Fibroblast of lung (primary cell): ENCODE measurements at regions not wholly inside any gene's neighbourhood (a gene's known extent, or its start where the extent isn't known, plus 50 kb on each side); places are given as distances from the start of the nearest gene placed in this dataset.

ENCODE experiments used
- DNase-seq, 2 donors: peaks; one replicate each; pipeline versions ENCODE4 v3.0.0 to v3.0.0-alpha.2; 2010; ENCODE audit warnings: low read depth in 2 of 2
- H2AFZ ChIP-seq: 2 replicates; pipeline ENCODE4 v1.5.1; 2012; ENCODE audit warnings: low read length, control low read depth, inconsistent platforms
- H3K27ac ChIP-seq: 2 replicates; pipeline ENCODE4 v1.5.1; 2011; ENCODE audit warnings: low read length, control low read depth; ENCODE audit not compliant: insufficient read depth
- H3K27me3 ChIP-seq: 2 replicates; pipeline ENCODE4 v1.5.1; 2011; ENCODE audit warnings: mild to moderate bottlenecking, low read length; ENCODE audit not compliant: control insufficient read depth, insufficient read depth
- H3K36me3 ChIP-seq: 2 replicates; pipeline ENCODE4 v1.5.1; 2011; ENCODE audit warnings: low read length; ENCODE audit not compliant: control insufficient read depth, insufficient read depth
- H3K4me1 ChIP-seq: 2 replicates; pipeline ENCODE4 v1.5.1; 2011; ENCODE audit warnings: low read length; ENCODE audit not compliant: control insufficient read depth, insufficient read depth; ENCODE audit errors: extremely low read depth
- H3K4me2 ChIP-seq: 2 replicates; pipeline ENCODE4 v1.5.1; 2011; ENCODE audit warnings: low read length, control low read depth; ENCODE audit not compliant: insufficient read depth; ENCODE audit errors: extremely low read depth
- H3K4me3 ChIP-seq, 4 experiments: fragments of 200-600 bp in 1 of 4; sonication (generic) in 1 of 4; replicated peaks in 1 of 4; 2 replicates each; pipeline ENCODE4 v1.5.1; 2011 to 2016; ENCODE audit warnings: low read length in 4 of 4, low read depth in 3 of 4, mild to moderate bottlenecking in 3 of 4, control low read depth in 2 of 4, inconsistent platforms in 1 of 4, mixed read lengths in 1 of 4; ENCODE audit not compliant: insufficient read depth in 1 of 4; ENCODE audit errors: control extremely low read depth in 1 of 4
- H3K79me2 ChIP-seq: 2 replicates; pipeline ENCODE4 v1.5.1; 2012; ENCODE audit warnings: mild to moderate bottlenecking, low read length, inconsistent platforms; ENCODE audit not compliant: control insufficient read depth, insufficient read depth
- H3K9ac ChIP-seq: 2 replicates; pipeline ENCODE4 v1.5.1; 2011; ENCODE audit warnings: mild to moderate bottlenecking, low read length, control low read depth; ENCODE audit not compliant: insufficient read depth
- H3K9me3 ChIP-seq: 2 replicates; pipeline ENCODE4 v1.5.1; 2012; ENCODE audit warnings: low read depth, low read length; ENCODE audit not compliant: control insufficient read depth, insufficient read depth
- H4K20me1 ChIP-seq: 2 replicates; pipeline ENCODE4 v1.5.1; 2011; ENCODE audit warnings: low read length; ENCODE audit not compliant: control insufficient read depth, insufficient read depth; ENCODE audit errors: extremely low read depth
- EZH2 ChIP-seq: IDR thresholded peaks from 2 replicates; pipeline ENCODE4 v1.5.1; 2012; ENCODE audit warnings: low read length, control low read depth, mild to moderate bottlenecking; ENCODE audit errors: missing control alignments
- TF ChIP-seq, protein P1 (sequence below), 2 donors: IDR thresholded peaks in 1 of 2; conservative IDR thresholded peaks in 1 of 2; 1 replicate in 1 of 2; 2 replicates in 1 of 2; pipeline ENCODE4 v1.5.1; 2011 to 2012; ENCODE audit warnings: low read length in 2 of 2, control low read depth in 1 of 2, inconsistent platforms in 1 of 2, low read depth in 1 of 2, mild to moderate bottlenecking in 1 of 2

DNA sequence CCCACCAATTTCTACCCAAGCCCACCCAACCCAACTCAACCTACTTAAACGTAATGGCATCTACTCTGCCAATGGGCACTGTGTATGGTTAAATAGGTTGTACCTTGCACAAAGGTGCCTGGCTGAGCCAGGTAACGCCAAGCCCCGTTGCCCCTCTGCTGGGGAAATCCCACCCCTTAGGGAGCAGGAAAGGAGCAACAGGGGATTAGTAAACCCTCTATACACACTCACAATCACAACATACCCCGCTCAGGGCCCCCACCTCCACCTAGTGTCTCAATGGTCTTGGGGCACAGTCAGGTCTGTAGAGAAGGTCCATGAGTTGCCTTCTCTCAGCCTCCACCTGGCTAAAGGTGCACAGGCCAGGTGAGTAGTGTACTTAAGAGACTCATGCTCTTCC is 74.3 kb upstream of the PCBD1 start:
- DNase-seq = no peak
- Histone ChIP-seq H2AFZ (no peak overlapping the region), H3K4me2 (no peak overlapping the region), H3K9me3 (no peaks in the 10 kb centered on the region), H3K4me3 (no peak overlapping the region), H3K79me2 (no peaks in the 10 kb centered on the region), H3K4me1 (no peaks in the 10 kb centered on the region), H3K9ac (no peak overlapping the region), H3K36me3 (no peaks in the 10 kb centered on the region), H3K27ac (no peak overlapping the region), H3K27me3 (no peaks in the 10 kb centered on the region), H4K20me1 (no peaks in the 10 kb centered on the region)
- TF ChIP-seq, protein P1, sequence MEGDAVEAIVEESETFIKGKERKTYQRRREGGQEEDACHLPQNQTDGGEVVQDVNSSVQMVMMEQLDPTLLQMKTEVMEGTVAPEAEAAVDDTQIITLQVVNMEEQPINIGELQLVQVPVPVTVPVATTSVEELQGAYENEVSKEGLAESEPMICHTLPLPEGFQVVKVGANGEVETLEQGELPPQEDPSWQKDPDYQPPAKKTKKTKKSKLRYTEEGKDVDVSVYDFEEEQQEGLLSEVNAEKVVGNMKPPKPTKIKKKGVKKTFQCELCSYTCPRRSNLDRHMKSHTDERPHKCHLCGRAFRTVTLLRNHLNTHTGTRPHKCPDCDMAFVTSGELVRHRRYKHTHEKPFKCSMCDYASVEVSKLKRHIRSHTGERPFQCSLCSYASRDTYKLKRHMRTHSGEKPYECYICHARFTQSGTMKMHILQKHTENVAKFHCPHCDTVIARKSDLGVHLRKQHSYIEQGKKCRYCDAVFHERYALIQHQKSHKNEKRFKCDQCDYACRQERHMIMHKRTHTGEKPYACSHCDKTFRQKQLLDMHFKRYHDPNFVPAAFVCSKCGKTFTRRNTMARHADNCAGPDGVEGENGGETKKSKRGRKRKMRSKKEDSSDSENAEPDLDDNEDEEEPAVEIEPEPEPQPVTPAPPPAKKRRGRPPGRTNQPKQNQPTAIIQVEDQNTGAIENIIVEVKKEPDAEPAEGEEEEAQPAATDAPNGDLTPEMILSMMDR (conservative IDR thresholded peaks at IDR 0.05 in 1 of 2, IDR thresholded peaks at IDR 0.05 in 1 of 2; ENCODE audit: low read depth in 1 of 2, low read length in 2 of 2) = no peak
- no peak for TF ChIP-seq EZH2

DNA sequence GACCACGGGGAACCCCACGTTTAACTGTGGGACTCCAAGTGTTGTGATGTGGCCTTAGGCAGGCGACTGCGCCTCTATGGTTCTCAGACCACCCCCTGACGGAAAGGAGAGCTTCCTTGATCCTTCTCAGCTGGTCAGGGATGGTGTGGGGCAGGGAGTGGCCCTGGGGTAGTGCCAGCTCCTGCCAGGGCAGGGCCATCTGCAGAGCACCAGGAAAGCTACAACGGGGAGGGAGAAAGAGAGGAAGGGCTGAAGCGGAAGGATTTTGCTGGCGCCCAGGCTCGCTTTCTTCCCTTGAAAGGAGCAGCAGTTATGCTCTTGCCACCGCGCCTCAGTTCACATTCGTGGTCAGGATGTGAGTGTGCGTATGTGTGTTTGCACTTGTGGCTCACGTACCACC is 74.9 kb upstream of the PCBD1 start:
- no peaks in the 10 kb centered on the region for H3K27me3 ChIP-seq
- H3K79me2 ChIP-seq = no peaks in the 10 kb centered on the region
- H3K4me2 ChIP-seq = no peak overlapping the region
- no peak overlapping the region for H3K4me3 ChIP-seq
- TF ChIP-seq, protein P1 (conservative IDR thresholded peaks at IDR 0.05 in 1 of 2, IDR thresholded peaks at IDR 0.05 in 1 of 2; ENCODE audit: low read depth in 1 of 2, low read length in 2 of 2) = no peak
- no peak for TF ChIP-seq EZH2
- no peaks in the 10 kb centered on the region for H3K4me1 ChIP-seq
- DNase-seq = no peak
- no peak overlapping the region for H2AFZ ChIP-seq
- no peaks in the 10 kb centered on the region for H3K36me3 ChIP-seq
- H3K9ac ChIP-seq = no peak overlapping the region
- H4K20me1 ChIP-seq = no peaks in the 10 kb centered on the region
- H3K27ac ChIP-seq = no peak overlapping the region
- no peaks in the 10 kb centered on the region for H3K9me3 ChIP-seq

DNA sequence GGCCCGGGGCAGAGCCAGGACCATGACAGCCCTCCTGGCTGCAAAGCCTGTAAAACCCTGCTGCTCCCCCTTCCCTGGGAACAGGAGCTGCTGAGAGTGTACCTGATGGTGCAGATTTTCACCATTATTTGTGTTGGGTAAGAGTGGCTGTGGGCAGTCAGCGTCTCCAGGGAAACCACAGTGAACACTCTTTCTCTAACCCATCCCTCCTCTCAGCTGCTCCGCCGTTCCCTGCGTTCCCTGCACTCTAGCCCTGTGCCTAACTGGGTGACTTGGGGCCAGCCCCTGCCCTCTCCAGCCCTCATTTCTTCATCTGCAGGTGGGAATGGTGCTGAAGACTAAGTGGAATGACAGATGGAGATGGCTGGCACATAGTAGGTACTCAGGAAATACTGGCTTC is 75.9 kb upstream of the PCBD1 start:
- no peak overlapping the region for H3K4me2 ChIP-seq
- no peak for DNase-seq
- no peaks in the 10 kb centered on the region for H3K4me1 ChIP-seq
- H4K20me1 ChIP-seq = no peaks in the 10 kb centered on the region
- no peaks in the 10 kb centered on the region for H3K36me3 ChIP-seq
- H3K9me3 ChIP-seq = no peaks in the 10 kb centered on the region
- H3K4me3 ChIP-seq = no peak overlapping the region
- no peaks in the 10 kb centered on the region for H3K79me2 ChIP-seq
- H3K27me3 ChIP-seq = no peaks in the 10 kb centered on the region
- H3K27ac ChIP-seq = no peak overlapping the region
- H2AFZ ChIP-seq = no peak overlapping the region
- TF ChIP-seq, protein P1 (conservative IDR thresholded peaks at IDR 0.05 in 1 of 2, IDR thresholded peaks at IDR 0.05 in 1 of 2; ENCODE audit: low read depth in 1 of 2, low read length in 2 of 2) = no peak
- TF ChIP-seq EZH2 = no peak
- H3K9ac ChIP-seq = no peak overlapping the region
